ENCODE measurements at regions not wholly inside any gene's neighbourhood (a gene's known extent, or its start where the extent isn't known, plus 50 kb on each side); places are given as distances from the start of the nearest gene placed in this dataset.

GRCh38 chr2:120404274-120404673 is 58.3 kb downstream of the INHBB start:
- TF ChIP-seq POLR2A (IDR thresholded peaks at IDR 0.05; ENCODE audit: low read depth, low read length): no peak
- TF ChIP-seq SPI1 (IDR thresholded peaks at IDR 0.05; ENCODE audit: low read depth, low read length): no peak
- TF ChIP-seq POLR2AphosphoS5 (IDR thresholded peaks at IDR 0.05; ENCODE audit: low read depth, low read length): no peak
- TF ChIP-seq POU2F2 (IDR thresholded peaks at IDR 0.05; ENCODE audit: low read depth, low read length): no peak
- TF ChIP-seq TAF1 (IDR thresholded peaks at IDR 0.05; ENCODE audit: low read depth, low read length): no peak
- TF ChIP-seq PAX5 (IDR thresholded peaks at IDR 0.05; ENCODE audit: insufficient read depth, low read length, severe bottlenecking): no peak

Data from GM12891 (cell line).